ENCODE measurements at regions not wholly inside any gene's neighbourhood (a gene's known extent, or its start where the extent isn't known, plus 50 kb on each side); places are given as distances from the start of the nearest gene placed in this dataset.

DNA sequence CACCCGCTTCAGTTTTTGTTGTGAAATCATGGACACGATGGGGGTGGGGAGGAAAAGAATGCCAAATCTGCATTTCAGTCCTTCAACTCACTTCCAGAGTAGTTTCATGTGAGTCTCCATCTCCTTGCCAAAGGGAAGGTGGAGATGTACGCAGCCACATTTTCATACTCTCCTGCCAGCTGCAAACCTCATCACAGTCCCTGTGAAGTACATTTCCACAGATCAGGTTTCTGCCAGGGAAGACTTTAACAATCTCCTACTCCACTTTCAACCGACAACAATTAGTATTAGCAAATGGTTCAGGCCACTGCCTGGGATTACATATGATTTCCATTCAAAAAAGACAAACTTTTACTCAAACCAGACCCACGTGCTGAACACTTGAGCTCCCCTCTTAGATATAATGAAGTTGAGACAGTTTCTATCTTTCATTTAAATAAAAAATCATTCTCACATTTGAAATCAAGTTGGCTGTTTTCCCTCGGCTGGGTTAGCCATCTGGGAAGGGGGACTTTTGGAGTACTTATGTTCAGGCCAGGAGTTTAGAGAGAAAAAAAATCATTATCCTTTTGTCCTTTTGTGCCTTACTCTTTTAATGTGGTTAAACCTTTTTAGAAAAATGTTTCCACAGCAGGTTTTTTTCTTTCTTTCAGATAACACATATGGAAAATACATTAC is 51.0 kb upstream of the CEP162 start:
- no peak for DNase-seq (ENCODE audit: low spot score)
